ENCODE measurements at regions not wholly inside any gene's neighbourhood (a gene's known extent, or its start where the extent isn't known, plus 50 kb on each side); places are given as distances from the start of the nearest gene placed in this dataset.
"Not testable (repeated sequence)": the region's sequence is repeated elsewhere in the genome, so short reads cannot be mapped to it uniquely, and the experiment has no call there.

DNA sequence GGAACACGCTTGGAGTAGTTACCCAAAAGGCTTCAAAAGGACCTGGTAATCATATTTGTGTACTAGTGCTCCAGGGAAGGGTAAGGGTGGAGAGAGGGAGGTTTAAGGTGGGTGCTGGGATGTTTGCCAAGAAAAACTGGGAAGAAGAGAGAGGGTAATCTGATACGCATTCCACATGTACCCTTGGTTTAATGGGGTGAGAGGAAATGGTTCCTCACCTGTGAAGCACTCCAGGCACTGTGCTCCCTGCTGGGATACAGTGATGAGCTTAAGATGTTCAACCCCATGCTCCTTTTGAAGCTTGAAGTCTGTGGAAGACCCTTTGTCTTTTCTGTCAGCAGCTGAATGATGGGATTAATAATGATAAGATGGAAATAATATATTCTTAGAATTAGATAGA, 98.4 kb downstream of the COX7C start:
- H3K4me1 Mint-ChIP-seq (ENCODE audit: unreplicated experiment): no peaks in the 10 kb centered on the region
- H3K9me3 Mint-ChIP-seq (ENCODE audit: unreplicated experiment): no peaks in the 10 kb centered on the region
- H3K27me3 Mint-ChIP-seq (ENCODE audit: unreplicated experiment): no peaks in the 10 kb centered on the region
- no peaks in the 10 kb centered on the region for H3K36me3 Mint-ChIP-seq (ENCODE audit: low read depth, unreplicated experiment)
- H3K27ac Mint-ChIP-seq (ENCODE audit: unreplicated experiment): no peak overlapping the region
- no peak for DNase-seq (ENCODE audit: low spot score)
- no peak overlapping the region for H3K4me3 Mint-ChIP-seq (ENCODE audit: unreplicated experiment)
- TF ChIP-seq, protein P1, sequence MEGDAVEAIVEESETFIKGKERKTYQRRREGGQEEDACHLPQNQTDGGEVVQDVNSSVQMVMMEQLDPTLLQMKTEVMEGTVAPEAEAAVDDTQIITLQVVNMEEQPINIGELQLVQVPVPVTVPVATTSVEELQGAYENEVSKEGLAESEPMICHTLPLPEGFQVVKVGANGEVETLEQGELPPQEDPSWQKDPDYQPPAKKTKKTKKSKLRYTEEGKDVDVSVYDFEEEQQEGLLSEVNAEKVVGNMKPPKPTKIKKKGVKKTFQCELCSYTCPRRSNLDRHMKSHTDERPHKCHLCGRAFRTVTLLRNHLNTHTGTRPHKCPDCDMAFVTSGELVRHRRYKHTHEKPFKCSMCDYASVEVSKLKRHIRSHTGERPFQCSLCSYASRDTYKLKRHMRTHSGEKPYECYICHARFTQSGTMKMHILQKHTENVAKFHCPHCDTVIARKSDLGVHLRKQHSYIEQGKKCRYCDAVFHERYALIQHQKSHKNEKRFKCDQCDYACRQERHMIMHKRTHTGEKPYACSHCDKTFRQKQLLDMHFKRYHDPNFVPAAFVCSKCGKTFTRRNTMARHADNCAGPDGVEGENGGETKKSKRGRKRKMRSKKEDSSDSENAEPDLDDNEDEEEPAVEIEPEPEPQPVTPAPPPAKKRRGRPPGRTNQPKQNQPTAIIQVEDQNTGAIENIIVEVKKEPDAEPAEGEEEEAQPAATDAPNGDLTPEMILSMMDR (IDR thresholded peaks at IDR 0.05; ENCODE audit: unreplicated experiment): no peak

DNA sequence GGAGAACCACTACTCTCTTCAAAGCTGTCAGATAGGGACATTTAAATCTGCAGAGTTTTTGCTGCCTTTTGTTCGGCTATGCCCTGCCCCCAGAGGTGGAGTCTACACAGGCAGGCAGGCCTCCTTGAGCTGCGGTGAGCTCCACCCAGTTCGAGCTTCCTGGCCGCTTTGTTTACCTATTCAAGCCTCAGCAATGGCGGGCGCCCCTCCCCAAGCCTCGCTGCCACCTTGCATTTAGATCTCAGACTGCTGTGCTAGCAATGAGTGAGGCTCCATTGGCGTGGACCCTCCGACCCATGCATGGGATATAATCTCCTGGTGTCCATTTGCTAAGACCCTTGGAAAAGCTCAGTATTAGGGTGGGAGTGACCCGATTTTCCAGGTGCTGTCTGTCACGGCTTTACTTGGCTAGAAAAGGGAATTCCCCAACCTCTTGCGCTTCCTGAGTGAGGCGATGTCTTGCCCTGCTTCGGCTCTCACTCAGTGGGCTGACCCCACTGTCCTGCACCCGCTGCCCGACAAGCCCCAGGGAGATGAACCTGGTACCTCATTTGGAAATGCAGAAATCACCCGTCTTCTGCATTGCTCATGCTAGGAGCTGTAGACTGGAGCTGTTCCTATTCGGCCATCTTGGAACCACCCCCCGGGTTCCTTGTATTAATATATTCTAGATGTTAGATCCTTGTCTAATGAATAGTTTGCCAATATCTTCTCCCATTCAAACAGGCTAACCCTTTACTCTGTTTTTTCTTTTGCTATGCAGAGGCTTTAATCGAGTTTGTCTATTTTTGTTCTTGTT, 113.8 kb downstream of the COX7C start:
- H3K27me3 Mint-ChIP-seq (ENCODE audit: unreplicated experiment); H3K4me3 Mint-ChIP-seq (ENCODE audit: unreplicated experiment): not testable (repeated sequence)

DNA sequence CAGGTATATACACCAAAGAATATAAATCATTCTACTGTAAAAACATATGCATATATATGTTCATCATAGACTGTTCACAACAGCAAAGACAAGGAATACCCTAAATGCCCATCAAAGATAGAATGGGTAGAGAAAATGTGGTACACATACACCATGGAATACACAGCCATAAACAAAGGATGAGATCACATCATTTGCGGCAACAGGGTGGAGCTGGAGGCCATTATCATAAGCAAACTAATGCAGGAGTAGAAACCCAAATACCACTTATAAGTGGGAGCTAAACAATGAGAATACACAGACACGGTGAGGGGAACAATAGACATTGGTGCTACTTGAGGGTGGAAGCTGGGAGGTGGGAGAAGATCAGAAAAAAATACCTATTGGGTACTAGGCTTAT, 117.6 kb downstream of the COX7C start:
- Mint-ChIP-seq H3K27ac (ENCODE audit: unreplicated experiment) (no peak overlapping the region), H3K27me3 (ENCODE audit: unreplicated experiment) (no peaks in the 10 kb centered on the region), H3K36me3 (ENCODE audit: low read depth, unreplicated experiment) (no peaks in the 10 kb centered on the region), H3K9me3 (ENCODE audit: unreplicated experiment) (no peaks in the 10 kb centered on the region), H3K4me1 (ENCODE audit: unreplicated experiment) (no peaks in the 10 kb centered on the region), H3K4me3 (ENCODE audit: unreplicated experiment) (no peak overlapping the region)
- no peak for DNase-seq (ENCODE audit: low spot score)
- TF ChIP-seq, protein P1 (IDR thresholded peaks at IDR 0.05; ENCODE audit: unreplicated experiment): no peak

More for the DNA sequence above, 113.8 kb downstream of the COX7C start:
- not testable (repeated sequence) for DNase-seq (ENCODE audit: low spot score); H3K27ac Mint-ChIP-seq (ENCODE audit: unreplicated experiment); H3K9me3 Mint-ChIP-seq (ENCODE audit: unreplicated experiment); H3K36me3 Mint-ChIP-seq (ENCODE audit: low read depth, unreplicated experiment); H3K4me1 Mint-ChIP-seq (ENCODE audit: unreplicated experiment)

DNA sequence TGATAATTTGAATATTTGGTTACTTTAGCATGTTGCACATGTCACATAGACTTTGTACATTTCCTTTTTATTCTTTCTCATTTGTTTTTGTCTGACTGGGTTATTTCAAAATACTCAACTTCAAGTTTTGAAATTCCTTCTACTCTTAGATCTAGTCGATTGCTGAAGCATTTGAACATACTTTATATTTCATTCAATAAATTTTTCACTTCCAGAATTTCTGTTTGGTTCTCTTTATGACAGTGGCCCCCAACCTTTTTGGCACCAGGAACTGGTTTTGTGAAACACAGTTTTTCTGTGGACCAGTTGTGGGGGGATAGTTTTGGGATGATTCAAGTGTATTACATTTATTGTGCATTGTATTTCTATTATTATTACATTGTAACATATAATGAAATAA, 119.8 kb downstream of the COX7C start:
- no peak overlapping the region for H3K4me3 Mint-ChIP-seq (ENCODE audit: unreplicated experiment)
- H3K4me1 Mint-ChIP-seq (ENCODE audit: unreplicated experiment): no peaks in the 10 kb centered on the region
- no peak overlapping the region for H3K27ac Mint-ChIP-seq (ENCODE audit: unreplicated experiment)
- no peaks in the 10 kb centered on the region for H3K27me3 Mint-ChIP-seq (ENCODE audit: unreplicated experiment)
- H3K9me3 Mint-ChIP-seq (ENCODE audit: unreplicated experiment): no peaks in the 10 kb centered on the region
- TF ChIP-seq, protein P1 (IDR thresholded peaks at IDR 0.05; ENCODE audit: unreplicated experiment): no peak
- DNase-seq (ENCODE audit: low spot score): no peak
- no peaks in the 10 kb centered on the region for H3K36me3 Mint-ChIP-seq (ENCODE audit: low read depth, unreplicated experiment)

DNA sequence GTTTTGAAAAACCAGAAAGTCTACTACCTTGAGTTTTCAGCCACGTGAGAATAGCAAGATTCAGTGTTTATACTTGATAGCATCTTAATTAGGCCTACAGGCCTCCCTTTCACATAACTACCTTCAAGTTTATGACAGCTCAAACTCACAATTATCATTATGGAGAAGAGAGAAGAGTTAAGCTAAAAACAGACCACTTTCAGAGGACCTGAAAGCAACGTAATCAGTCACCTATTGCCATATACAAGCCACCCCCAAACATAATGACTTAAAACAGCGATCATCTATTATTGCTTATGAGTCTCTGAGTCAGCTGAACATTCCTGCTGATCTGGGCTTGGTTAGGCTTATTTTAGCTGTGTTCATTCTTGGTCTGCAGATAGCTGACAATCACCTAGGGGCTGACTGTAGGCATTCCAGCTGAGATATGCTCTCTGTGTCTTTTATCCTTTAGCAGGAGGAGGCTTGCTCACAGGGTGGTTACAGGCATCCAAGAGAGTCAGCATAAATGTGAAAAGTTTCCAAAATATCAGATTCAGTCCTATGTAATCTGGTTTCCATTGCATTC, 130.9 kb downstream of the COX7C start:
- Mint-ChIP-seq H3K4me3 (ENCODE audit: unreplicated experiment) (no peak overlapping the region), H3K27ac (ENCODE audit: unreplicated experiment) (no peak overlapping the region), H3K9me3 (ENCODE audit: unreplicated experiment) (no peaks in the 10 kb centered on the region), H3K36me3 (ENCODE audit: low read depth, unreplicated experiment) (no peaks in the 10 kb centered on the region), H3K27me3 (ENCODE audit: unreplicated experiment) (no peaks in the 10 kb centered on the region), H3K4me1 (ENCODE audit: unreplicated experiment) (no peaks in the 10 kb centered on the region)
- DNase-seq (ENCODE audit: low spot score): no peak
- TF ChIP-seq, protein P1 (IDR thresholded peaks at IDR 0.05; ENCODE audit: unreplicated experiment): no peak

Data from endothelial cell (in vitro differentiated cells).